Mesendoderm (in vitro differentiated cells): ENCODE measurements at regions not wholly inside any gene's neighbourhood (a gene's known extent, or its start where the extent isn't known, plus 50 kb on each side); places are given as distances from the start of the nearest gene placed in this dataset.

Experiments
- DNase-seq: peaks from one replicate; pipeline ENCODE4 v3.0.0; 2013
- H2AK5ac ChIP-seq: 2 replicates; pipeline ENCODE4 v1.6.1; 2013; ENCODE audit warnings: low read length, inconsistent platforms
- H2BK120ac ChIP-seq: 2 replicates; pipeline ENCODE4 v1.6.1; 2013; ENCODE audit warnings: low read depth, mild to moderate bottlenecking, low read length, moderate library complexity, mixed read lengths
- H2BK15ac ChIP-seq: replicated peaks from 2 replicates; pipeline ENCODE4 v1.6.1; 2013; ENCODE audit warnings: low read depth, mild to moderate bottlenecking, moderate library complexity
- H2BK5ac ChIP-seq: 2 replicates; pipeline ENCODE4 v1.6.1; 2013; ENCODE audit warnings: low read length, inconsistent platforms
- H3K18ac ChIP-seq: 2 replicates; pipeline ENCODE4 v1.6.1; 2013; ENCODE audit warnings: mild to moderate bottlenecking, low read length, mixed read lengths
- H3K23ac ChIP-seq: one replicate; pipeline ENCODE4 v1.6.1; 2013; ENCODE audit warnings: low read length
- H3K27ac ChIP-seq: 2 replicates; pipeline ENCODE4 v1.5.1; 2013; ENCODE audit warnings: low read depth, mild to moderate bottlenecking, inconsistent platforms, low read length, moderate library complexity
- H3K27me3 ChIP-seq: 2 replicates; pipeline ENCODE4 v1.6.1; 2013; ENCODE audit warnings: low read length, control low read depth, mild to moderate bottlenecking, inconsistent platforms; ENCODE audit not compliant: insufficient read depth, poor library complexity
- H3K36me3 ChIP-seq: 2 replicates; pipeline ENCODE4 v1.6.1; 2013; ENCODE audit warnings: low read length, inconsistent platforms; ENCODE audit not compliant: control insufficient read depth, insufficient read depth
- H3K4ac ChIP-seq: one replicate; pipeline ENCODE4 v1.6.1; 2013; ENCODE audit warnings: low read depth, mild to moderate bottlenecking, low read length, moderate library complexity
- H3K4me1 ChIP-seq: 2 replicates; pipeline ENCODE4 v1.6.1; 2013; ENCODE audit warnings: low read depth, low read length, inconsistent platforms; ENCODE audit not compliant: control insufficient read depth
- H3K4me2 ChIP-seq: 2 replicates; pipeline ENCODE4 v1.6.1; 2013; ENCODE audit warnings: low read length
- H3K4me3 ChIP-seq: 2 replicates; pipeline ENCODE4 v1.5.1; 2013; ENCODE audit warnings: mild to moderate bottlenecking, low read length
- H3K56ac ChIP-seq: one replicate; pipeline ENCODE4 v1.6.1; 2013; ENCODE audit warnings: low read length
- H3K79me1 ChIP-seq: 2 replicates; pipeline ENCODE4 v1.6.1; 2013; ENCODE audit warnings: low read length, inconsistent platforms
- H3K79me2 ChIP-seq: 2 replicates; pipeline ENCODE4 v1.6.1; 2013; ENCODE audit warnings: mild to moderate bottlenecking, low read length; ENCODE audit not compliant: control insufficient read depth, insufficient read depth
- H3K9ac ChIP-seq: 2 replicates; pipeline ENCODE4 v1.6.1; 2013; ENCODE audit warnings: low read length, inconsistent platforms
- H4K5ac ChIP-seq: one replicate; pipeline ENCODE4 v1.6.1; 2013; ENCODE audit warnings: low read length
- H4K8ac ChIP-seq: one replicate; pipeline ENCODE4 v1.6.1; 2013; ENCODE audit warnings: low read depth, mild to moderate bottlenecking, control low read depth, low read length, moderate library complexity
- WGBS: extraction: QIAGEN DNeasy Blood & Tissue Kit; methylation state at CpG from one replicate; pipeline ENCODE4 v1.1.7; 2013; ENCODE audit warnings: low lambda C conversion rate, missing lambda C conversion rate; ENCODE audit not compliant: insufficient coverage; ENCODE audit errors: extremely low coverage; 5-methylcytosine and 5-hydroxymethylcytosine counted together

GRCh38 chr2:12867631-12868287 lies 151.0 kb downstream of the TRIB2 start:
- H2BK15ac ChIP-seq, result no peak overlapping the region
- H2BK5ac ChIP-seq, result no peak overlapping the region
- H2AK5ac ChIP-seq, result no peak overlapping the region
- H3K23ac ChIP-seq, result no peak overlapping the region
- no peak overlapping the region for H3K9ac ChIP-seq
- H3K56ac ChIP-seq, result no peak overlapping the region
- H4K8ac ChIP-seq, result no peak overlapping the region
- no CpG with 5 or more reads among the region's 5 CpGs for WGBS
- no peak overlapping the region for H3K18ac ChIP-seq
- H3K27me3 ChIP-seq, result no peaks in the 10 kb centered on the region
- no peaks in the 10 kb centered on the region for H3K4me1 ChIP-seq
- no peak for DNase-seq
- no peak overlapping the region for H3K4me3 ChIP-seq
- H4K5ac ChIP-seq, result no peak overlapping the region
- H3K79me1 ChIP-seq, result no peaks in the 10 kb centered on the region
- H3K79me2 ChIP-seq, result no peaks in the 10 kb centered on the region
- no peaks in the 10 kb centered on the region for H3K36me3 ChIP-seq
- no peak overlapping the region for H3K27ac ChIP-seq
- H2BK120ac ChIP-seq, result no peak overlapping the region
- H3K4ac ChIP-seq, result no peak overlapping the region
- no peak overlapping the region for H3K4me2 ChIP-seq

- no peak for DNase-seq
- H3K56ac ChIP-seq, result no peak overlapping the region
- H3K36me3 ChIP-seq, result no peaks in the 10 kb centered on the region
- H4K5ac ChIP-seq, result no peak overlapping the region
- H3K4ac ChIP-seq, result no peak overlapping the region
- H3K79me1 ChIP-seq, result no peaks in the 10 kb centered on the region
- H2BK15ac ChIP-seq, result no peak overlapping the region
- no peak overlapping the region for H3K4me2 ChIP-seq
- H2BK120ac ChIP-seq, result no peak overlapping the region
- WGBS, result no CpG with 5 or more reads among the region's 1 CpG
- H3K27me3 ChIP-seq, result no peaks in the 10 kb centered on the region
- no peak overlapping the region for H4K8ac ChIP-seq
- no peak overlapping the region for H3K27ac ChIP-seq
- no peak overlapping the region for H2BK5ac ChIP-seq
- H3K23ac ChIP-seq, result no peak overlapping the region
- no peak overlapping the region for H3K4me3 ChIP-seq
- H3K79me2 ChIP-seq, result no peaks in the 10 kb centered on the region
- H3K9ac ChIP-seq, result no peak overlapping the region
- no peaks in the 10 kb centered on the region for H3K4me1 ChIP-seq
- no peak overlapping the region for H2AK5ac ChIP-seq
- H3K18ac ChIP-seq, result no peak overlapping the region
Measured at GRCh38 chr2:12870692-12871091, 154.0 kb downstream of the TRIB2 start.

DNA sequence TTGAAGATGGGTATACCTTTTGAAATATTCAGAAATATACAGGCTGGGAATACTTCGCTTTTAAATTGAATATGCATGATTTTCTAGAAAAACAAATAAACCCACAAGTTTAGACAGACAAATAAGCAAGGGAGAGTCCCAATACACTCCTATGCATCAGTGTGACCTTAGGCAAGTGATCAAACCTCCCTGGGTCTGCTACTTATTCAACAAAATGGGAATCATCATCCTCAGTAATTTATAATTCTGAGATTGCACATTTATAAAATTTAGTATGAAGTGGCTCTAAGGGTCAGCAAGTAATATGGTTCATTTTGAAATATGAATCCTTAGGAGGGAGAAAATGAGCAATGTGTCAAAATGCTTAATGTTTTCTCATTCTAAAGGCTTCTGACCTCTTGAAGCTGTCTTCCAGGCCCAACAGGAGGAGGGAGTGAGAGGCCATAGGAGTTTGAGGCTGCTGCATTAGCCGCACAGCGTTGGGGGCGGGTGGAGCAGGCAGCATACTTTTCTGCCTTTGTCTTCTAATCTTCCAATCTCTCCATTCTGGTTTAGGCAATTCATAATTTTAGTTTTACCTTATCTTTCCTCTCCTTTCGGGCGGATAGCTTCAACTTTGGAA lies 155.1 kb downstream of the TRIB2 start:
- Histone ChIP-seq H3K23ac (no peak overlapping the region), H2AK5ac (no peak overlapping the region), H3K56ac (no peak overlapping the region)

DNA sequence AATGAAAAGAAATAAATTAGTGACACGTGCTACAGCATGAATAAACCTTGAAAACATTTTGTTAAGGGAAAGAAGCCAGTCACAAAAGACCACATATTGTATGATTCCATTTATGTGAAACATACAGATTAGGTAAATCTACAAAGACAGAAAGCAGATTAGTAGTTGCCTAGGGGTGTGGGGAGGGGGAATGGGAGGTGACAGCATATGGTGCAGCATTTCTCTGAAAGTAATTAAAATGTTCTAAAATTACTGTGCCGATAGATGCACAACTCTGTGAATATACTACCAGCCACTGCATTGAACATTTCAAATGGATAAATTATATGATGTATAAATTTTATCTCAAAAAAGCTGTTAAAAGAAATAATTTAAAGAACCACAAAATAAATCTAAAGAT lies 161.0 kb downstream of the TRIB2 start:
- no peak overlapping the region for H3K23ac ChIP-seq
- no peak overlapping the region for H3K4me3 ChIP-seq
- no peak overlapping the region for H3K56ac ChIP-seq
- no peak overlapping the region for H3K18ac ChIP-seq
- no peak overlapping the region for H3K27ac ChIP-seq
- H3K27me3 ChIP-seq, result no peaks in the 10 kb centered on the region
- no CpG with 5 or more reads among the region's 2 CpGs for WGBS
- no peak overlapping the region for H4K8ac ChIP-seq
- no peaks in the 10 kb centered on the region for H3K4me1 ChIP-seq
- no peak overlapping the region for H3K4ac ChIP-seq
- H3K36me3 ChIP-seq, result no peaks in the 10 kb centered on the region
- no peak overlapping the region for H2BK120ac ChIP-seq
- H3K4me2 ChIP-seq, result no peak overlapping the region
- H2BK15ac ChIP-seq, result no peak overlapping the region
- no peaks in the 10 kb centered on the region for H3K79me1 ChIP-seq
- H3K79me2 ChIP-seq, result no peaks in the 10 kb centered on the region
- no peak overlapping the region for H2BK5ac ChIP-seq
- no peak for DNase-seq
- H3K9ac ChIP-seq, result no peak overlapping the region
- H4K5ac ChIP-seq, result no peak overlapping the region
- no peak overlapping the region for H2AK5ac ChIP-seq

More for the DNA sequence above, 155.1 kb downstream of the TRIB2 start:
- no peak overlapping the region for H2BK120ac ChIP-seq
- no peak overlapping the region for H2BK15ac ChIP-seq
- H4K5ac ChIP-seq, result no peak overlapping the region
- DNase-seq, result no peak
- H3K4me3 ChIP-seq, result no peak overlapping the region
- no peak overlapping the region for H3K4me2 ChIP-seq
- no CpG with 5 or more reads among the region's 6 CpGs for WGBS
- no peaks in the 10 kb centered on the region for H3K27me3 ChIP-seq
- no peaks in the 10 kb centered on the region for H3K79me2 ChIP-seq
- H3K9ac ChIP-seq, result no peak overlapping the region
- H3K27ac ChIP-seq, result no peak overlapping the region
- H4K8ac ChIP-seq, result no peak overlapping the region
- no peaks in the 10 kb centered on the region for H3K36me3 ChIP-seq
- H3K4me1 ChIP-seq, result no peaks in the 10 kb centered on the region
- H3K18ac ChIP-seq, result no peak overlapping the region
- H3K4ac ChIP-seq, result no peak overlapping the region
- no peaks in the 10 kb centered on the region for H3K79me1 ChIP-seq
- no peak overlapping the region for H2BK5ac ChIP-seq

DNA sequence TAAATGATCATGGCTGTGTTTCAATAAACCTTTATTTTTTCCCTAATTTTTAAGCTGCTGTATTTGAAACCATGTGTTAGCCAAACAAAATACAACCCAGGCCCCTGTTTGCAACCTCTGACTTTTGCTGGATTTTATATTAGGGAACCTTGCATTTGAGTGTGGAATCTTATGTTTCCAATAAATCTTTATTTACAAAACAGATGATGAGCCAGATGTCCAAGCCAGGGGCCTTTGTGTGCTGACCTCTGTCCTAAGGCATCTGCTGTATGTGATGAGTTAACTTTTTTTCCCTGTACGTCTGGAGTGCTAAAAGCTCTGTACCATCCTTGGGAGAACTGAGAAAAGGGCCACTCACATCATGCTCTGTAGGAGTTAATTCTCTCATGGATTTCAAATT lies 162.9 kb downstream of the TRIB2 start:
- Histone ChIP-seq H3K56ac (no peak overlapping the region), H3K18ac (no peak overlapping the region), H3K23ac (no peak overlapping the region), H3K9ac (no peak overlapping the region), H4K8ac (no peak overlapping the region), H4K5ac (no peak overlapping the region), H3K27ac (no peak overlapping the region), H2BK15ac (no peak overlapping the region), H3K27me3 (no peaks in the 10 kb centered on the region), H2AK5ac (no peak overlapping the region), H3K36me3 (no peaks in the 10 kb centered on the region), H3K4me1 (no peaks in the 10 kb centered on the region), H3K4me3 (no peak overlapping the region), H3K79me2 (no peaks in the 10 kb centered on the region), H3K79me1 (no peaks in the 10 kb centered on the region), H2BK120ac (no peak overlapping the region), H2BK5ac (no peak overlapping the region), H3K4me2 (no peak overlapping the region), H3K4ac (no peak overlapping the region)
- no CpG with 5 or more reads among the region's 1 CpG for WGBS
- DNase-seq, result no peak

DNA sequence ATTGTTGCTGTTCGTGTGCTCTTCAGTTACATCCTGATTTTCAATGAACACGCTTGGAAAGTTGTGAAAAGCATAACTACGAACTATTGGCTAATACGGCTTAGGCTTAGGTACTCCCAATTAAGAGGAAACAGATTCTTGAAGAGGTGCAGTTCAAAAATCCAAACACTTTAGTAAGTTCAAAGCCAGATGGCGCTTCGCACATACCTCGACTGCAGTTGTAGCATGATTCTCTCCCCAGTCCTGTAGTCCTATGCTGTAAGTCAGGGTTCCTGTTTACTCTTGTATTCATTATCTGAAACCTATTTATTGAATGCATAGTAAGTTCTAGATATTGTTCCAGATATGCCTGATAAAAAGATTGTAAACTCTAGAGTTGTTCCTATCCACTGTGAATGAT lies 165.2 kb downstream of the TRIB2 start:
- no peak overlapping the region for H3K27ac ChIP-seq
- no peak overlapping the region for H3K23ac ChIP-seq
- no peak overlapping the region for H2BK15ac ChIP-seq
- no CpG with 5 or more reads among the region's 7 CpGs for WGBS
- H3K79me1 ChIP-seq, result no peaks in the 10 kb centered on the region
- no peaks in the 10 kb centered on the region for H3K27me3 ChIP-seq
- no peak overlapping the region for H3K56ac ChIP-seq
- no peaks in the 10 kb centered on the region for H3K36me3 ChIP-seq
- H3K4me2 ChIP-seq, result no peak overlapping the region
- H3K9ac ChIP-seq, result no peak overlapping the region
- H3K18ac ChIP-seq, result no peak overlapping the region
- H3K79me2 ChIP-seq, result no peaks in the 10 kb centered on the region
- no peak overlapping the region for H3K4me3 ChIP-seq
- H4K8ac ChIP-seq, result no peak overlapping the region
- DNase-seq, result peak; percentile 20
- H4K5ac ChIP-seq, result no peak overlapping the region
- H2AK5ac ChIP-seq, result no peak overlapping the region
- H2BK5ac ChIP-seq, result no peak overlapping the region
- H2BK120ac ChIP-seq, result no peak overlapping the region
- no peak overlapping the region for H3K4ac ChIP-seq
- no peaks in the 10 kb centered on the region for H3K4me1 ChIP-seq
